Renal cortex interstitium (tissue), 11 donors: ENCODE measurements at regions not wholly inside any gene's neighbourhood (a gene's known extent, or its start where the extent isn't known, plus 50 kb on each side); places are given as distances from the start of the nearest gene placed in this dataset.

Experiments
- DNase-seq, 11 donors: peaks; one replicate each; pipeline ENCODE4 v3.0.0-alpha.2; 2013; ENCODE audit warnings: low read depth in 9 of 11, low spot score in 4 of 11; ENCODE audit errors: extremely low read depth in 1 of 11

DNA sequence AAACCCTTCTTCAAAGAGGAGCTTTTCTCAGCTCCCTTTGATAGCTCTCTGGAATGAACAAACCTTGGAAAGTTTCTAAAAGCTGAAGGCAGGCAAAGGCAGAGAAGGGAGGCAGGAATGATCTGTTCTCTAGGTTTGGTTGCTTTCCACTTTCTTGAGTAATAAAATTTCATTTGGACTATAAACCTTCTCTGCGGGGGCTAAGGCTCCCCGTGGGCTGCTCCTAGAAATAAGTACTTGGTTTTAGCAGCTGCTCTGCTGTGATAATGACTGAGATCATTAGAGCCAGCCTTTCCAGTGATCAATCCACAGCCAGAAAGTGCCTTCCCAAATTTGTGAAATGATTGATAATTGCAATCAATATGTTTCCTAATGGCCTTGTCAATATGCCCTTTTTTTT lies 183.8 kb upstream of the HTR2A start:
- no peak for DNase-seq

- no peak for DNase-seq
Measured at GRCh38 chr13:47076500-47076899, 179.6 kb upstream of the HTR2A start.

DNA sequence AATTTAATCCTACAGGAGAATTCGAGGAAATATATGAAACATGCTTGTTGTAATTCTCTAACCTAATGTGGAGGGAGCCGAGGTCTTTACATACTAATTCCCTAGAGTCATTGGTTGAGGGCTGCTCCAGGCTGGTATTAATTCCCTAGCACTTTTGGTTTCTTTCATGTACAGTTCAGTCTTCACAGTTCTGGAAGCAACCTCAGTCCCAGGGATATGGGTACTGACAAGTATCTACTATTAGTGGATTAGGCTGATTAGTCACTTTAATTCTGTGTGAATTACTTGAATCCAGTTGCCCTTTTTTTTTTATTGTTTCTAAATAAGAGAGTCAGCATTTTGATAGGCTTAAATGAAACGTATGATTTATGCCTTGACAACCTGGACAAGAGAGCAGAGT lies 172.3 kb upstream of the HTR2A start:
- DNase-seq: no peak

- DNase-seq: no peak
Measured at GRCh38 chr13:47067306-47067705, 170.5 kb upstream of the HTR2A start.

GRCh38 chr13:47066226-47066625 lies 169.4 kb upstream of the HTR2A start:
- no peak for DNase-seq

DNA sequence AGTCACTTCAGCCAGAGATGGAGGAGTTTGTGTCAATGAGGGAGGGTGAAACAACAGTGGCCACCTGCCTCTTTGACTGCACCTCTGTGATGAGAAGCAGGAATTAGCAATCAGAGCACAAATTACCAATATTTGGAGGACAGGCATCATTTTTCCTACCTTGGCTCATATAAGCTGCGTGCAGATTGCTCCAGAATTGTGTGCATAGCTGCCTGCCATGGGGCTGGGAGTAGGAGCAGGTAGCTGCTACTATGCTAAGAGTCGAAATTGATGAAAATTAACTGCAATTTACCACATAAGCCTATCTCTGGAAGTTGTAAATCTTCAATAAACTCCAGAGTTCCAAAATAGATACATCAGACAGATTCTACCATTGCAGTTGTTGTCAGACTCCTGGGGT lies 167.5 kb upstream of the HTR2A start:
- no peak for DNase-seq

GRCh38 chr13:47049276-47049989 lies 152.6 kb upstream of the HTR2A start:
- DNase-seq: no peak

GRCh38 chr13:47046706-47047105 lies 149.9 kb upstream of the HTR2A start:
- DNase-seq: no peak

DNA sequence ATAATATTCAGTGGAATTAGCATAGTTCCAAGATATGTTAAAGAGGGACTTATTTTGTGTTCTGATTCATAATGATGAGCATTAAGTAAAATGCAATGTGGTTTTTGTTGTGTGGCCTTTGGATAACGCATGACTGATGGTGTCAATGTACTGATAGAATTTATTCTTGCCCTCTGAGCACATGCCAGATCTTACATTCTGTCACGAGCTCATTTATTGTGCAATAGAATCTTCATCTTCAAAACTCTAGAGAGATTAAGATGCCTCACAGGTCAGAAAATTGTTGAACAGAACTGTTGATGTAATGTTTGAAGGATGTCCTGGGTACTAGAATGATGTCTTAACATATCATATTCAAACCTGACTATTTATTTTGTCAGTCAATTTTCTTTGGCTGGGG lies 148.0 kb upstream of the HTR2A start:
- DNase-seq: no peak

DNA sequence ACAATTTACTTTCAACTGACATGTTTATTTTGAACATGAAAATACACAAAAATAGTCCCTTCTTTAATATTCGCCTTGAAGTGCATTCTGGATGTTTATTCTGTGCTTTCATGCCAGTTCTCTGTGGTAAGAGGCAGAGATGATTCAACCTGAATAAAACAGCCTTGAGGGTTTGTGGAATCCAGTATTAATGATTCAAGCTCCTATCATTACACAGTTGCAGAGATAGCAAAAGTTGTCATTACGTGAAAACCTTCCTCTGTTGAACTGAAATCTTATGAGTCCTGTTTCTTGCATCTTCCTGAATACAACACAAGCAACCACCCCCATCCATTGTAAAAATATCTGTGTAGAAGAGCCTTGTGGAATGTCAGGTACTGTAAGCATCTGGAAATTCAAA lies 142.3 kb upstream of the HTR2A start:
- DNase-seq: no peak

DNA sequence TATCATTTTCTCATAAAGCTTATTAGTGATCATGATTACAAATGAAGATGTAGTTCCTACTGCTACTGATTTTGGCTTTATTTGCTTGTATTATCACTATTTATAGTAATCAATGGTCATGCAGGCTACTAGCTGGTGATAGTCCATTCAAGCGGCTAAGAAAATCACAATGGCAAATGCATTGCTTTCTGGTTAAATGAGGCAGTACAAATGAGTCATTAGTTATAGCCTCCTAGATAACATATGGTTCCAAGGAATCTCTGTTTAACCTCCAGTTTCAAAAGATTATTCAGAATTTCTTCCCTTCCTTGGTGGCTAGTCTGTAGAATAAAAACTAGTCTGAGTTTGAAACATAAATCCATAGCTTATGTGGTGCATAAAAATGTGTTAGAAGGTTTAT lies 141.3 kb upstream of the HTR2A start:
- no peak for DNase-seq

DNA sequence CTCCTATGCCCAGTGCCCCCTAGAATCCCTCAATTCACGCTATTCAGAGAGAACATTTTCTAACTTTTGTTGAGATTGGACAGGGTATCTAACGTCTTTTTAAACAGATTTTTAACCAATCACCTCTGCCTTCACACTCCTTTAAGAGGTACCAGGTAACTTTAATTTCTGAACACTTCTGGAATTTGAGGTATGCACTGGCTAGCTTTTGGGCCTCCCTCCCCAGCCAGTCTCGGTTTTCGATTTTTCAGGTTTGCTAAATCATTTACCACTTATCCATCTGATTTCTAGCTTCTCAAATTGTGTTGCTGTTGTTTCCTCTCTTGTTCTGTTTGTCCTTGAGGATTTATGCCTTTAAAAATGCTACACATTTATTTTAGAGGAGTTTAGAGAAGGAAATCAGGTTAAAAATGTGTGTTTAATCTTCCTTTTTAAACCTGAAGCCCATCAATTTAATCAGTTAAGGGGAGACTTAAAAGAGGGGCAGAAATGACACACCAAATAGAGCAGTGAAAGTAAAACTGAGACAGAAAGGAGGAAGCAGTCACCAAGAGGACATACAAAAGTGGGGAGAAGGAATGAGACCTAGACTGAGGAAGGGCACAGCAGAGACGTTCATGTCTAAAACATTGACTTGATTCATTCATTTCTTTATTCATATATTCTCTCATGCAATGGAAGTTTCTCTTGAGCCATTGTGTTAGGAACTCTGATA lies 139.6 kb upstream of the HTR2A start:
- DNase-seq: no peak

DNA sequence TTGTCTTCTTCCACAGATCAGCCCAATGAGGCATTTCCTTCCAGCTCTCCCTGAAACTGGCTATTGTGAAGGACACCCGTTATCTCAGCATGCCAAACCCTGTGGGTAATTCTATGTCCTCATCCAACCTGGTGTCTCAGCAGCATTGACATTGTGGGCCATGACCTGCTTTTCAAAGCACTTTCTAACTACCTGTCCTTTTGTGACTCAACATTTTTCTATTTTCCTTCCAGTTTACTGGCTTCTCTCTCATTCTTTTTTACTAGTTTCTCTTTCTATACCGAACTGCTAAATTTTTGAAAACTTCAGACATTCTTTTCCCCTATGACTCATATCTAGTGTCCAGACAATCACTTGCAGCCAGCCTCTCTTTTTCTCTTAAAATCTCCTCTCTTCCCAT lies 136.4 kb upstream of the HTR2A start:
- no peak for DNase-seq

DNA sequence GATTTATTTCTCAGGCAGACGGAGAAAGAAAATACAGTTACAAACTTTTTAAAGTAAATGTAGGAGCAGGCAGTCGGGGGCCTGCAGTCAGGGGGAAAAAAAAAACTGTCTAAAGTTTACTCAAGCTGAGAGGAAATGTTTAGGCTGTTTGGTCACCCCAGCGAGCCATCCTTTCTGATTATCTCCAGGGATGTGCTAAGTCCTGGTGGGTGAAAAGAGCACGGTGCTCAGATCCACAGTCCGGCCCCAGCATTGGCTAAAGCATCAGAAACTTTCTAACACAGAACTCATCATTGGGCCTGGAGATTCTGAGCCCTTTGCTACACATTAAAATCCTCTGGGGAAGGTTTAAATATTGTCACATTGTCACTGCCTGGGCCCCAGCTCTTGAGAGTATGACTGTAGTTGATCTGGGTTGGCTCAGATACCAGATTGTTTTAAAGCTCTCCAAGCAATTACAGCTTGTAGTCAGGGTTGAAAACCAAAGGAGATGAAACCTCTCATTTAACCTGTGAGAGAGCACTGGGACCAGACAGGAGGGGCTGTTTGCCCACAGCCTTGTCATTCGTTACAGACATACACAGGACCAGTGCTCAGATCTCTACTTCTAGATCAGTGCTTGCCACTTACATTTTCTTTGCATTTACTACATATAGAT lies 131.1 kb upstream of the HTR2A start:
- no peak for DNase-seq

DNA sequence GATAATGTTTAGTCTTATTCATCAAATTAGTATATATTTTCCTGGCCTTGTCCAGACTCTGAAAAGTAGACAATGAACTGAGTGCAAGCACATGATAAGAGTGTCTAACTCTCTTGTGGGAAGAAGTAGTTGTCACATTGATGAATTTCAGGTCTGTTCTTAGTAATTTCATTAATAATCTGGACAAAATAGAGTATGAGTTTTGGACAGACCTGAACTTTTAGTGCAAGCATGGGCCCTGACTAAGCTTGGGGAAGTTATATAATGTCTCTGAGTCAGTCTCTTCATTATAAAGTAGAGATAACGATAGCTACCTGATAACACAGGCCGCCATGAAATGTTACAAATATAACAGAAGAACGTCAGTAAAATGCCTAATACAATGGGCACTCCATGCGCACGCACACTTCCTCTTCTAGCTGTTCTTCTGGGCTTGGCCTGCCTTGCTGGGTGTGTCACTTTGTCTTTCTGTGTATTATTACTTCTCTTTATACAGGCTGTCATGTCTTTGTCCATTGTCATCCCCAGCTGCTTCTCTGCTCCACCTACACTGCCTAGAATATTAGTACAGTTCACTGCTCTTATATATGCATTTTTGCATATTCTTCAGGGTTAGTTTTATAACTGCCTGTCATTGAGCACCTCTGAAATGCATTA lies 129.1 kb upstream of the HTR2A start:
- no peak for DNase-seq

GRCh38 chr13:47019977-47020376 lies 123.1 kb upstream of the HTR2A start:
- no peak for DNase-seq

DNA sequence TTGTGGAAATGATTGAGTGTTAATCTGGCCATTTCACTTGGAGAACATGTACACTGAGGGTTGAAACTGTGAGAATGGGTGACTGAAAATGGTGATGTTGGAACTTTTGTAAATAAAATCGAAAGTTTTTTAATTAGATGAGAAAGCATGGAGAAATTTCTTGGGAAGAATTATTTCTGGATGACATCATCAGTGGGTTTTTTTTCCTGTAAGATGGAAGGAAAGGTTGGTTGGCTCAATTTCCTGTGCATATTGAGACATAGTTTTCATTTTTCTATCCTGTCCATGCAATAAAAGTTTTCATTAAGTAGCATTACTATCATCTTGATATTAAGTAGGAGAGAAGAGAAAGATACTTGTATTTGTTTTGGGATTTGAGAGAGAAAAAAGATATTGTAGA lies 120.6 kb upstream of the HTR2A start:
- DNase-seq: no peak

DNA sequence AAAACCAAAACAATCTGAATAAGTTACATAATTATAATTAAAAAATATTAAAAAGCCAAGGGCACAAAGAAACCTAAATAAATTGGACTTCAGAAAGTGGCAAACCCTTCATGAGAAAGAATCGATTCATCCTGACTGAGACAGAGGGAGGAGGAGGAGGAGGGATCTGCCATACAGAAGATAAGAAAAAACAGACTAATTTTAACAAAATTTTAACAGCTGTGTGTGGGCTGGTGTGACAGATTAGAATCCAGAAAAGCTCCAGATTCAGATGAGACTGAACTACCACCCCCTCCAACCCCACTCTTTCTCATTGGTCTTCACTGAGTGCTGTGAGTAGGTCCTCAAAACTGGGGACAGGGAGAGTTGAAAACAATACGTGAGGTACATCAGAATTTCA lies 111.5 kb upstream of the HTR2A start:
- DNase-seq: no peak

- DNase-seq: no peak
Measured at GRCh38 chr13:47005756-47006414, 109.0 kb upstream of the HTR2A start.

- no peak for DNase-seq
Measured at GRCh38 chr13:47004540-47004939, 107.7 kb upstream of the HTR2A start.
